Muscle layer of duodenum (tissue), 2 donors: ENCODE measurements at regions not wholly inside any gene's neighbourhood (a gene's known extent, or its start where the extent isn't known, plus 50 kb on each side); places are given as distances from the start of the nearest gene placed in this dataset.

Experiments
- H3K27ac ChIP-seq: one replicate; pipeline ENCODE4 v1.7.0; 2013; ENCODE audit warnings: mild to moderate bottlenecking, low read length
- H3K27me3 ChIP-seq: one replicate; pipeline ENCODE4 v1.7.0; 2013; ENCODE audit warnings: low read depth, mild to moderate bottlenecking, control low read depth, low read length
- H3K36me3 ChIP-seq, 2 donors: one replicate each; pipeline ENCODE4 v1.7.0; 2013; ENCODE audit warnings: low read length in 2 of 2, control low read depth in 1 of 2, mild to moderate bottlenecking in 1 of 2; ENCODE audit not compliant: insufficient read depth in 2 of 2, control insufficient read depth in 1 of 2
- H3K4me1 ChIP-seq, 2 donors: one replicate each; pipeline ENCODE4 v1.7.0; 2013; ENCODE audit warnings: low read length in 2 of 2, mild to moderate bottlenecking in 2 of 2, control low read depth in 1 of 2, moderate library complexity in 1 of 2; ENCODE audit not compliant: insufficient read depth in 2 of 2, control insufficient read depth in 1 of 2
- H3K4me3 ChIP-seq, 2 donors: one replicate each; pipeline ENCODE4 v1.7.0; 2013; ENCODE audit warnings: low read length in 2 of 2, low read depth in 1 of 2, mild to moderate bottlenecking in 1 of 2
- H3K9me3 ChIP-seq, 2 donors: one replicate each; pipeline ENCODE4 v1.7.0; 2013; ENCODE audit warnings: low read length in 2 of 2, control low read depth in 1 of 2, mild to moderate bottlenecking in 1 of 2; ENCODE audit not compliant: control insufficient read depth in 1 of 2
- donor health status: healthy.

DNA sequence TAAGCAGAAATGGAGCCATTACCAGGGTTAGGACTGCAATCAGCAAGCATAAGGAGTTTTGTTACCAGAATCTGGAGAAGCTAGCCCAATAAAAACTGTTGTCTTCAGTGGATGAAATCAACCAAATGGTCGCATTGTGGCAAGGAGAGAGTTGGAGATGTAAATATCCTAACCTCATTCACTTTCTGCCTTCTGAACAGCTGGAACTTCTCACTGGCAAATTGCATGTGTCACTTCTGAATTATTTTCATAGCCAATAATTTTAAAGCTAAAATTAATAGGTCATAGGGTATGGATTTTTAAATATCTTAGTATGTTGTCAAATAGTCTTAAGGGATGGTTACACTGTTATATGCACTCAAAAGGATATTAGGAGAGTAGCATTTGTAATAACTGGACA lies 121.6 kb downstream of the SUCNR1 start:
- Histone ChIP-seq H3K27ac (no peak overlapping the region), H3K36me3 (no peaks in the 10 kb centered on the region), H3K4me1 (no peaks in the 10 kb centered on the region), H3K27me3 (no peaks in the 10 kb centered on the region), H3K4me3 (no peak overlapping the region), H3K9me3 (no peaks in the 10 kb centered on the region)

DNA sequence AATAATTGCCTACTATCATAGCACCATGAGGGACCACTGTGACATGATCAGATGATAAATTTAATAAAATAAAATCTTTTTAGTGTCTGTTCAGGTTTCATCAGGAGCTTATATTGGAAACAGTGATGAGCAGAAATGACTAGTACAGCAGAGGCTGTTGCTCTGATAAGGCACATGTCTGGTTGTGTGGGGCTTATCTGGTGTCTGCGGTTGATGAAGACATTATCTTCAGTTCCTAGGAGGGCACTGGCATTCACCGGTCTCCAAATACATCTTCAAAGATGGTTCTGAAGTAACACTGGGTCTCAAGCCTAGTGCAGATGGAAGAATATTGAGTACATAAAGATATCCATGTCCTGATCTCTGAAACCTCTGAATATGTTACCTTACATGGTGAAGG lies 125.3 kb downstream of the SUCNR1 start:
- no peaks in the 10 kb centered on the region for H3K27me3 ChIP-seq
- H3K27ac ChIP-seq, result no peak overlapping the region
- H3K36me3 ChIP-seq, result no peaks in the 10 kb centered on the region
- H3K4me1 ChIP-seq, result no peaks in the 10 kb centered on the region
- no peak overlapping the region for H3K4me3 ChIP-seq
- no peaks in the 10 kb centered on the region for H3K9me3 ChIP-seq

DNA sequence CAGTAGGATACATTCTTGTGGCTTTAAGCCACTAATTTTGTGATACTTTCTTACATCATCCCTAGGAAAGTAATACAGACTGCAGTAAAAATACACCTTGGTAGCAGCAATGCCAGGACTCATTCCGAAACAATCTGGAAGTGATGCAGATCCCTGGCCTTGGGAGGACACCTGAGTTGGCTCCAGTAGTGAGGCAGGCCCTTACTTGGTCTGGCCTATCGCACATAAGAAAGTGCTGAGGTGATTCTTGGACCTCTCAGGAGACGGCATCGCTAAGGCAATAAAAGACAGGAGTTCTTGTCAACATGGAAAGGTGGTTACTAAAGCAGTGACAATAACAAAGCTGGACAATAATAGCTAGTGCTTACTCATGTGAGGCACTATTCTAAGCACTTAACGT lies 126.5 kb downstream of the SUCNR1 start:
- Histone ChIP-seq H3K4me3 (no peak overlapping the region), H3K4me1 (no peaks in the 10 kb centered on the region), H3K27ac (no peak overlapping the region), H3K36me3 (no peaks in the 10 kb centered on the region), H3K9me3 (no peaks in the 10 kb centered on the region), H3K27me3 (no peaks in the 10 kb centered on the region)

DNA sequence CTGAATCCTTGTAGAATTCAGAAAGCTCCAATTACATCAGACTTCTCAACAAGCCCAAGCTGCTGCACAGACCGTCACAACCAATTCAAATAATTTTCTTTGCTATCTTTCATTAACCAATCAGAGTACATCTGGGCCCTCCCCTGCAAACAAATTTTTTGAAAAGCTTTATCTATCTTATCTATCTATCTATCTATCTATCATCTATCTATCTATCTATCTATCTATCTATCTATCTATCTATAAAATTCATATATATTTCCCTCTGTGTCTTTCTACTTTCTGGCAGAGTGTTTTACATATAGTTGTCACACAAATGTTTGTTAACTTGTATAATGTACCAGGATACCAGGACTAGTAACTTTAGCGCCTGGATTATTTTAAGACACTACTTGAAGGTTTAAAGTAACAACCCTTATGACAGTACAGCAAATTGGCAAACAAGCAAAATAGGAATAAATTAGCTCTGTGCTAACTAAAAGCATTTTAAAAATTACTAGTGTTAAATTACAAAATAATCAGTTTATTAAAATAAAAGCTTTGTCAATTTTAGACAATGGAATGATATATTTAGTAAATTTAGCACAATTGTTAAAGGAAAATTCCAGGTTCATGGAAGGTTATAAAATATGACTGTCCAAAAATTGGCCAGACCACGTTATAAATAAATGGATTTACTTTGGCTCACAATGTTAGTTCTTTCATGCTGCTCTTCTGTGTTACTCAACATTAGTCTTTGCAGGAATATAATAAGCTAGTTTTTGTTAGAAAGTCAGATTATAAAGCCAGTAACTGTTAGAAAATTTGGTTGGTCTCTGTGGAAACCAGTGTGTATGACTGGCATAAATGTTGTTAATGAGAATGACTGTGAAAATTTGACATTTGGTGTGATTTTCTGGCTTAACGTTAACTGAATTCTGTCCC lies 138.6 kb downstream of the SUCNR1 start:
- H3K4me1 ChIP-seq, result no peaks in the 10 kb centered on the region
- H3K27ac ChIP-seq, result no peak overlapping the region
- no peaks in the 10 kb centered on the region for H3K27me3 ChIP-seq
- H3K4me3 ChIP-seq, result no peak overlapping the region
- no peaks in the 10 kb centered on the region for H3K9me3 ChIP-seq
- H3K36me3 ChIP-seq, result no peaks in the 10 kb centered on the region

DNA sequence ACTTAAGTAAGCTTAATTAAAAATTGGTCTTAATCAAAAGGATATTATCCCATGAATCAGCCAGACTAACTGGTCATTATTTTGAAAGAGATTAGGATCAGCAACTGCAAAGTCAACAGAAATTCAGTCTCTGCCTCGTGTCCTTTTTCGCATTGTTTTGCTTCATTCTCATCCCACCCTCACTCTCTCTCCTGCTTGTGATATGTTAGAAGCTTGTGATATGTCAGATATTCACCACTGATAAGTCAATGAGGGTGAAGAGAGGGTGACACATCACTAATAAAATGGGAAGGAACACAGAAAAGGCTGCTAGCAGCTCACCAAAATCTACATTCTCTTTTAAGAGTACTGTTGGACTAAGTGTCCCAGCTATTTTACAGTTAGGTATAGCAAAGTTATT lies 146.1 kb downstream of the SUCNR1 start:
- H3K27me3 ChIP-seq, result no peaks in the 10 kb centered on the region
- H3K36me3 ChIP-seq, result no peaks in the 10 kb centered on the region
- H3K4me3 ChIP-seq, result no peak overlapping the region
- H3K4me1 ChIP-seq, result no peaks in the 10 kb centered on the region
- no peaks in the 10 kb centered on the region for H3K9me3 ChIP-seq
- no peak overlapping the region for H3K27ac ChIP-seq

DNA sequence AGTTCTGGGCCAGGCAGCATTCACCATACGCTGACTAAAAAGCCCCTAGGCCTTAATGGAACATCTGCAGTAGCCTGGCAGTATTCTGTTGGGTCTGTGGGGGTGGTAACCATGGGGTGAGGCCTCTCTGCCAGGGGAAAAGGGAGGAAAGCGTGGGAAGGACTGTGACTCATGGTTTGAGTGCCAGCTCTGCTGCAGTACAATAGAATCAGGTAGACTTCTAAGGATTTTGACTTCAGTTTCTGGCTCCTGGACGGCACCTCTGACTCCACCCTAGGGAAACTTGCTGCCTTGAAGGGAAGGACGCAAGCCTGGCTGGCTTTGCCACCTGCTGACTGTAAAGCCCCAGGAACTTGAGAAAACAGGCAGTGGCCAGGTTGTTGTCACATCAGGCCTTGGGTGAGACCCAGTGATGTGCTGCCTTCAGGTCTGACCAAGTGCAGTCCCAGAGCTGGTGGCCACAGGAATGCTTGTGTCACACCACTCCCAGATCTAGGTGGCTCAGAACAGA lies 148.6 kb downstream of the SUCNR1 start:
- Histone ChIP-seq H3K4me1 (no peaks in the 10 kb centered on the region), H3K27ac (no peak overlapping the region), H3K36me3 (no peaks in the 10 kb centered on the region), H3K4me3 (no peak overlapping the region), H3K9me3 (no peaks in the 10 kb centered on the region), H3K27me3 (no peaks in the 10 kb centered on the region)

DNA sequence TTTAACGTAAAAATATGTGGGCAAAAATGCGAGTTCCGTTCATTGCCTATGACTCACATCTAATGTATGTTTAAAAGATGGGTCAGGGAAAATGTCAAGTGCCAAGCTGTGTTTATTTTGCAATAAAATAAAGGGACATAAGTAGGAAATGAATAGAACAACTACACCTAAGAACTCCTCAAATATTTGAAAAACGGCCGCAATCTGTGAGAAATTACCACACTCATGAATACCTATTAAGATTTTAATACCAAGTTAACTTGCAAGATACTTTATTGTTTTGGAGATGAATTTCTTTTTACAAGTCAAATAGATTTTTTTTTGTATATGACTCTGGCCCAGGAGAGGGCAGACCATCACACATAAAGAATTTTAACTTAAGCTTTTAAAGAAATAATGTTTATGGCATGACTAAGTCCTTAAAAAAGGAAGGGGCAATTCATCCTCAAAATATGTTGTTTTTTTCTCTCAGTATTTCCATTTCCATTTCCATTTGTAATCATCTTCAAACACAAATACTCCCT lies 152.7 kb downstream of the SUCNR1 start:
- no peaks in the 10 kb centered on the region for H3K9me3 ChIP-seq
- no peaks in the 10 kb centered on the region for H3K27me3 ChIP-seq
- H3K36me3 ChIP-seq, result no peaks in the 10 kb centered on the region
- no peaks in the 10 kb centered on the region for H3K4me1 ChIP-seq
- H3K4me3 ChIP-seq, result no peak overlapping the region
- H3K27ac ChIP-seq, result no peak overlapping the region

DNA sequence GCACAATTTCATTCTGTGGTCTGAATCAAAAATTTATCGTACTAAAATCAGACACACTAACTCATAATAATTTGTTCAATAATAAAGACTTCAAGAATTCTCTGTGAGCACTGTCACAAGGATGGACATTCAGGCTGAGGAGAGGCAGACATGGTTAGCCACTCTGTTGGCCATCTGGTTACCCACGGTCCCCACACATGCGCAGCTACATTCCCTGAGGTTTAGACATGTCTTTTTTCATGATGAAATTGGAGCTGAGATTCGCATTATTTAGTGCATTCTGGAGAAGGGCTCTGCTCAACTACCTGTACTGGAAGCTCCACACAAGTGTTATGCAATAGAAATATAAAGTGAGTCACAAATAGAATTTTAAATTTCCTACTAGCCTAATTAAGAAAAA lies 156.9 kb downstream of the SUCNR1 start:
- no peaks in the 10 kb centered on the region for H3K36me3 ChIP-seq
- no peaks in the 10 kb centered on the region for H3K27me3 ChIP-seq
- H3K4me1 ChIP-seq, result no peaks in the 10 kb centered on the region
- no peak overlapping the region for H3K4me3 ChIP-seq
- no peak overlapping the region for H3K27ac ChIP-seq
- no peaks in the 10 kb centered on the region for H3K9me3 ChIP-seq

DNA sequence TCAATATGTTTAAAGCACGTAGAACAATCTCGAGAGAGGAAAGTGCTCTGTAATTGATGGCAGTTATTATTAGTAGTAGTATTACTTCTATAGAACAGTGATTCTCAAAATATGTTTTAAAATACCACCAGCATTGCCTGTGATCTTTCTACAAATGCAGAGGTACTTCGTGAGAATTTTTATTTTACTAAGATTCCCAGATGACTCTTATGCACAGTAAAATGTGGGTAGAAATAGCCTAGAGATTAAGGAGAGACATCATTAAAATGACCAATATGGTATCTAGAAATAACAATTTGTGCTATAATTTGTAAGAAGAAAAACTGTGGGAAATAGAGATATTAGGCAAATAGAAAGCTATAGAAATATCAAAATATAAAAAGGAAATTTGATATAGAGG lies 157.9 kb downstream of the SUCNR1 start:
- no peak overlapping the region for H3K27ac ChIP-seq
- peaks cover 0 to 5% of the 10 kb centered on the region in 2 donors for H3K9me3 ChIP-seq
- no peaks in the 10 kb centered on the region for H3K36me3 ChIP-seq
- H3K4me3 ChIP-seq, result no peak overlapping the region
- H3K27me3 ChIP-seq, result no peaks in the 10 kb centered on the region
- no peaks in the 10 kb centered on the region for H3K4me1 ChIP-seq

DNA sequence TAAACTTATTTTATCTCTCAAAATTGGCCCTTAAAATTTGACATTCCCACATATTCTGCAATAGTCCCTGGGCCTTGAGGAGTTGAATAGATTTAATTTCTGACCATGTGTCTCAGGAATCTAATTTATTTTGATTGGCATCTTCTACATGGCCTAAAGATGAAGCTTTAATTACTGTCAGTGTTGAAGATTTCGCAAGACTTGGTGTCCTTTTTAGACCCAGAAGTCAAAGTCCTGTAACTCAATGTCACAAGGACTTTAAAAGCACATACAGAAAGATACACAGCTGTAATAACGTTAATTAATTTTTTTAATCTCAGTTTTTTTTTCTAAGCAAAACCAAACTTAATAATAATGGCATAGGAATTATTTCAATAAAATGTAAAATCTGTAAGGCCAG lies 163.9 kb downstream of the SUCNR1 start:
- H3K4me1 ChIP-seq, result no peaks in the 10 kb centered on the region
- no peaks in the 10 kb centered on the region for H3K36me3 ChIP-seq
- H3K27ac ChIP-seq, result no peak overlapping the region
- no peak overlapping the region for H3K4me3 ChIP-seq
- H3K27me3 ChIP-seq, result no peaks in the 10 kb centered on the region
- peaks cover 0 to 6% of the 10 kb centered on the region in 2 donors for H3K9me3 ChIP-seq

DNA sequence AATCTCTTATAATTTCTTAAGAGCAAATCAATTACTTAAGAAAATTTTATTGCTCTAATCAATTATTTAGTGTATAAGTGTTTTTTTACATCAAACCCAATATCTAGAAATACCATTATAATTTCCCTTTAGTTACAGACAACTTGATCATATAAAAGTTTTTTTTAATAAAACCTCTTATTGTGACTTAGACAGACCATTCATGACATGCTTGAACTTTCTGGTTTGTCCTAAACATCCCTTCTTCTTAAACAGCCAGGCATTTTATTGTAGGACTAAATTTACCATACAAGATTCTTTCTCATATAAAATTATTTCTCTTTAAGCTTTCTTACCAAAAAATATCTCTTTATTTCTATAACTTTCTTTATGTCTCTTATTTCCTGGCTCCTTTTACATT lies 164.5 kb downstream of the SUCNR1 start:
- Histone ChIP-seq H3K4me3 (no peak overlapping the region), H3K4me1 (no peaks in the 10 kb centered on the region), H3K36me3 (no peaks in the 10 kb centered on the region), H3K9me3 (peaks cover 0 to 6% of the 10 kb centered on the region in 2 donors), H3K27me3 (no peaks in the 10 kb centered on the region), H3K27ac (no peak overlapping the region)
